ENCODE measurements at regions not wholly inside any gene's neighbourhood (a gene's known extent, or its start where the extent isn't known, plus 50 kb on each side); places are given as distances from the start of the nearest gene placed in this dataset.

DNA sequence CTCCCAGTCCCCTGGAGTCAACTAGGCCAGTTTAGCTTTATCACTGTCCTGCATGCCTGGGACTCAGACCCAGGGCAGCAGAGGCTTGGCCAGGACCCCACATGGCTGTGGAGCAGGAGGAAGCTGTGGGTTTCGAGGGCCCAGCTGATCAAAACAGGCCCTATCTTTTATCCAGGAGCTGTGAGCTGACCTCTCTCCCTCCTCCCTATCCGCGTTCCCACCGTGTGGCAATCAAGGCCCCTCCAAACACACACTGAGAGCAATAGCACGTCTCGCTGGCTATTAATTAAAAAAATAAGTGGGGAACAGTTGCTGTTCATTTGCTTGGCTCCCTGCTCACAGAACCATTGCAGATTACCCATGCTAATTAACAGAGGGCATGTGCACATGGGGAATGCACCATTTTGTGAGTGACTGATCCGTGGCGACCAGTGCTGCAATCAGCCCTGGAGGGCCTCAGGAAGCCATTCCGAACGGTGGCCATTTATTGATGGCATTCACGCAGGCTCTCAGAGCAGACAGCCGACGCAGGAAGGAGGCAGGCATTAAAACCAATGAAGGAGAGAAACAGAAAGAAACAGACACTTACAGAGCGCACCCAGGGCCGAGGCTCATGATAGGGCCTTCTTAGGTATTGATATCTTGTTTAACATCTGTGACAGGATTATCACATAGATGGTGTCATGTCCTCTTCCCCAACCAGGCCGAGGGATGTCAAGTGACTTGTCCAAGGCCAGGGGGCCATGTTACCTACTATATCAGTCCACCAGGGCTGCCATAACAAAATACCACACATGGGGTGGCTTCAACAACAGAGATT lies 157.1 kb downstream of the KATNIP start:
- Histone ChIP-seq H4K5ac (ENCODE audit: low read depth, low read length) (no peak overlapping the region), H3K27me3 (ENCODE audit: control insufficient read depth, insufficient read depth, low read length) (no peaks in the 10 kb centered on the region), H3K23ac (ENCODE audit: low read depth, low read length) (no peak overlapping the region), H3K18ac (ENCODE audit: low read depth, low read length) (no peak overlapping the region), H3K79me1 (ENCODE audit: low read depth in 1 of 2, low read length in 2 of 2) (no peaks in the 10 kb centered on the region), H3K56ac (ENCODE audit: extremely low read depth, insufficient read depth, low read length) (no peak overlapping the region), H2BK5ac (ENCODE audit: low read depth, low read length, poor library complexity, severe bottlenecking) (no peak overlapping the region), H3K9me3 (ENCODE audit: control insufficient read depth, insufficient read depth, low read length) (no peaks in the 10 kb centered on the region), H2AK5ac (ENCODE audit: low read depth, low read length) (no peak overlapping the region), H3K27ac (ENCODE audit: insufficient read depth, low read length) (no peak overlapping the region), H3K4me1 (ENCODE audit: control insufficient read depth, insufficient read depth, low read length) (peaks cover 4% of the 10 kb centered on the region; the same call in 1 of the 2 replicates), H3K4me3 (ENCODE audit: insufficient read depth, low read depth, low read length) (no peak overlapping the region), H3K9me1 (ENCODE audit: insufficient read depth, low read length) (peaks cover 5% of the 10 kb centered on the region; the same call in 1 of the 2 replicates), H2BK15ac (ENCODE audit: low read depth, low read length) (no peak overlapping the region), H4K20me1 (ENCODE audit: insufficient read depth, low read length) (no peaks in the 10 kb centered on the region; the same call in 1 of the 2 replicates), H2AK9ac (replicated peaks; ENCODE audit: low read depth, low read length, poor library complexity) (no peak overlapping the region), H3K4ac (ENCODE audit: low read depth, low read length) (no peak overlapping the region), H2BK20ac (ENCODE audit: low read depth, low read length) (no peak overlapping the region), H3K9ac (ENCODE audit: low read depth, low read length) (no peak overlapping the region), H2AFZ (replicated peaks; ENCODE audit: low read length, poor library complexity) (no peak overlapping the region), H4K91ac (ENCODE audit: insufficient read depth, low read depth, low read length) (no peak overlapping the region), H4K8ac (ENCODE audit: low read depth in 2 of 2, low read length in 2 of 2) (no peak overlapping the region), H3K4me2 (ENCODE audit: low read depth, low read length) (no peak overlapping the region), H3K36me3 (ENCODE audit: control insufficient read depth, insufficient read depth, low read length) (peaks cover 9% of the 10 kb centered on the region), H3K14ac (replicated peaks; ENCODE audit: low read depth, low read length) (no peak overlapping the region), H2BK120ac (ENCODE audit: low read depth, low read length) (no peak overlapping the region)
- CTCF ChIA-PET = interaction anchor here (1.0 kb wide), 1 partner anchor 18 kb away, joined by 5 read pairs; no protein-coding TSS in a partner anchor
- intact Hi-C loops (cut with micrococcal nuclease) = no loop called here
- 88% methylated on average over 5 of the region's 16 CpGs; no CpG with 5 or more reads in 1 of the 2 experiments for WGBS, 2 experiments (ENCODE audit: extremely low coverage in 2 of 2, insufficient read length in 1 of 2)
- ATAC-seq (ENCODE audit: low read depth) = no peak
- POLR2A ChIA-PET (ENCODE audit: unreplicated experiment) = no interaction called here
- in situ Hi-C loops (cut with MboI; ENCODE audit: low sequenced_read_pairs) = no loop called here
- dilution Hi-C loops (cut with HindIII; ENCODE audit: low sequenced_read_pairs, unreplicated experiment) = no loop called here
- BruUV-seq (replicated peaks) = no TSS peak
- DNase-seq = no peak
- no peak for TF ChIP-seq SMC3 (IDR thresholded peaks at IDR 0.05; ENCODE audit: low read depth, low read length)
- TF ChIP-seq NFE2L2 (IDR thresholded peaks at IDR 0.05; ENCODE audit: low read depth, low read length) = no peak
- TF ChIP-seq RFX5 (IDR thresholded peaks at IDR 0.05; ENCODE audit: low read depth, low read length) = no peak
- no peak for TF ChIP-seq RAD21 (IDR thresholded peaks at IDR 0.05; ENCODE audit: low read length)
- no peak for TF ChIP-seq MAZ (IDR thresholded peaks at IDR 0.05; ENCODE audit: borderline replicate concordance, low read depth, low read length)
- no peak for TF ChIP-seq CHD1 (IDR thresholded peaks at IDR 0.05; ENCODE audit: low read depth, low read length)
- TF ChIP-seq MXI1 (IDR thresholded peaks at IDR 0.05; ENCODE audit: borderline replicate concordance, low read depth, low read length) = no peak
- TF ChIP-seq, protein P1, sequence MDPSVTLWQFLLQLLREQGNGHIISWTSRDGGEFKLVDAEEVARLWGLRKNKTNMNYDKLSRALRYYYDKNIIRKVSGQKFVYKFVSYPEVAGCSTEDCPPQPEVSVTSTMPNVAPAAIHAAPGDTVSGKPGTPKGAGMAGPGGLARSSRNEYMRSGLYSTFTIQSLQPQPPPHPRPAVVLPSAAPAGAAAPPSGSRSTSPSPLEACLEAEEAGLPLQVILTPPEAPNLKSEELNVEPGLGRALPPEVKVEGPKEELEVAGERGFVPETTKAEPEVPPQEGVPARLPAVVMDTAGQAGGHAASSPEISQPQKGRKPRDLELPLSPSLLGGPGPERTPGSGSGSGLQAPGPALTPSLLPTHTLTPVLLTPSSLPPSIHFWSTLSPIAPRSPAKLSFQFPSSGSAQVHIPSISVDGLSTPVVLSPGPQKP (IDR thresholded peaks at IDR 0.05; ENCODE audit: borderline replicate concordance, low read depth, low read length) = no peak
- no peak for TF ChIP-seq RCOR1 (IDR thresholded peaks at IDR 0.05; ENCODE audit: insufficient replicate concordance, low read length)
- no peak for TF ChIP-seq MAFK (IDR thresholded peaks at IDR 0.05; ENCODE audit: low read depth, low read length)
- TF ChIP-seq CEBPB (IDR thresholded peaks at IDR 0.05; ENCODE audit: low read depth, low read length) = no peak
- no peak for TF ChIP-seq BHLHE40 (IDR thresholded peaks at IDR 0.05; ENCODE audit: low read depth, low read length)
- no peak for TF ChIP-seq POLR2A (IDR thresholded peaks at IDR 0.05; ENCODE audit: low read depth, low read length)
- TF ChIP-seq FOS (IDR thresholded peaks at IDR 0.05; ENCODE audit: low read depth, low read length) = no peak
- TF ChIP-seq, protein P2, sequence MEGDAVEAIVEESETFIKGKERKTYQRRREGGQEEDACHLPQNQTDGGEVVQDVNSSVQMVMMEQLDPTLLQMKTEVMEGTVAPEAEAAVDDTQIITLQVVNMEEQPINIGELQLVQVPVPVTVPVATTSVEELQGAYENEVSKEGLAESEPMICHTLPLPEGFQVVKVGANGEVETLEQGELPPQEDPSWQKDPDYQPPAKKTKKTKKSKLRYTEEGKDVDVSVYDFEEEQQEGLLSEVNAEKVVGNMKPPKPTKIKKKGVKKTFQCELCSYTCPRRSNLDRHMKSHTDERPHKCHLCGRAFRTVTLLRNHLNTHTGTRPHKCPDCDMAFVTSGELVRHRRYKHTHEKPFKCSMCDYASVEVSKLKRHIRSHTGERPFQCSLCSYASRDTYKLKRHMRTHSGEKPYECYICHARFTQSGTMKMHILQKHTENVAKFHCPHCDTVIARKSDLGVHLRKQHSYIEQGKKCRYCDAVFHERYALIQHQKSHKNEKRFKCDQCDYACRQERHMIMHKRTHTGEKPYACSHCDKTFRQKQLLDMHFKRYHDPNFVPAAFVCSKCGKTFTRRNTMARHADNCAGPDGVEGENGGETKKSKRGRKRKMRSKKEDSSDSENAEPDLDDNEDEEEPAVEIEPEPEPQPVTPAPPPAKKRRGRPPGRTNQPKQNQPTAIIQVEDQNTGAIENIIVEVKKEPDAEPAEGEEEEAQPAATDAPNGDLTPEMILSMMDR (conservative IDR thresholded peaks at IDR 0.05; ENCODE audit: low read depth, low read length) = no peak

All from IMR-90 (cell line).